ENCODE measurements at regions not wholly inside any gene's neighbourhood (a gene's known extent, or its start where the extent isn't known, plus 50 kb on each side); places are given as distances from the start of the nearest gene placed in this dataset.
A peak's percentile ranks its signal among the peaks of the same experiment; 100 is the strongest.

- no peaks in the 10 kb centered on the region for H3K9me3 ChIP-seq
- intact Hi-C loops (cut with DNase I): no loop called here
- WGBS (ENCODE audit: insufficient coverage, low coverage, low lambda C conversion rate, missing lambda C conversion rate): no CpG with 5 or more reads among the region's 3 CpGs
- DNase-seq (no peak), ATAC-seq (peak in 1 of 4 donors; percentile 24)
- no peak overlapping the region for H3K4me3 ChIP-seq
- H3K4me1 ChIP-seq: no peaks in the 10 kb centered on the region
- TF ChIP-seq POLR2A (IDR thresholded peaks at IDR 0.05): no peak
- no peak for TF ChIP-seq CTCF (IDR thresholded peaks at IDR 0.05)
- no peaks in the 10 kb centered on the region for H3K36me3 ChIP-seq
- no peak overlapping the region for H3K27ac ChIP-seq
- no peaks in the 10 kb centered on the region for H3K27me3 ChIP-seq
These were observed 1675.8 kb downstream of the HACE1 start for GRCh38 chr6:103183831-103184411.

- intact Hi-C loops (cut with DNase I): no loop called here
- TF ChIP-seq POLR2A (IDR thresholded peaks at IDR 0.05): no peak
- no peak for TF ChIP-seq CTCF (IDR thresholded peaks at IDR 0.05)
- 58% methylated on average over 1 of the region's 1 CpG for WGBS (ENCODE audit: insufficient coverage, low coverage, low lambda C conversion rate, missing lambda C conversion rate)
These were observed 1681.5 kb downstream of the HACE1 start for GRCh38 chr6:103178193-103178592.

GRCh38 chr6:103177791-103178190 is 1681.9 kb downstream of the HACE1 start:
- DNase-seq (no peak), ATAC-seq (no peak)
- H3K9me3 ChIP-seq: no peaks in the 10 kb centered on the region
- H3K4me3 ChIP-seq: no peak overlapping the region
- H3K4me1 ChIP-seq: no peaks in the 10 kb centered on the region
- TF ChIP-seq POLR2A (IDR thresholded peaks at IDR 0.05): no peak
- TF ChIP-seq CTCF (IDR thresholded peaks at IDR 0.05): no peak
- H3K27me3 ChIP-seq: no peaks in the 10 kb centered on the region
- H3K27ac ChIP-seq: no peak overlapping the region
- WGBS (ENCODE audit: insufficient coverage, low coverage, low lambda C conversion rate, missing lambda C conversion rate): 0% methylated on average over 1 of the region's 1 CpG
- no peaks in the 10 kb centered on the region for H3K36me3 ChIP-seq
- intact Hi-C loops (cut with DNase I): no loop called here

More at GRCh38 chr6:103178193-103178592, 1681.5 kb downstream of the HACE1 start:
- Histone ChIP-seq H3K9me3 (no peaks in the 10 kb centered on the region), H3K27me3 (no peaks in the 10 kb centered on the region), H3K36me3 (no peaks in the 10 kb centered on the region), H3K4me3 (no peak overlapping the region), H3K4me1 (no peaks in the 10 kb centered on the region), H3K27ac (no peak overlapping the region)
- ATAC-seq (no peak), DNase-seq (no peak)

- no peaks in the 10 kb centered on the region for H3K9me3 ChIP-seq
- DNase-seq (no peak), ATAC-seq (no peak)
- no peak overlapping the region for H3K27ac ChIP-seq
- 38% methylated on average over 1 of the region's 1 CpG for WGBS (ENCODE audit: insufficient coverage, low coverage, low lambda C conversion rate, missing lambda C conversion rate)
- TF ChIP-seq CTCF (IDR thresholded peaks at IDR 0.05): no peak
- no peak for TF ChIP-seq POLR2A (IDR thresholded peaks at IDR 0.05)
- H3K4me1 ChIP-seq: no peaks in the 10 kb centered on the region
- no peaks in the 10 kb centered on the region for H3K36me3 ChIP-seq
- intact Hi-C loops (cut with DNase I): no loop called here
- H3K27me3 ChIP-seq: no peaks in the 10 kb centered on the region
- H3K4me3 ChIP-seq: no peak overlapping the region
These were observed 1684.7 kb downstream of the HACE1 start for GRCh38 chr6:103175056-103175455.
